Gastrocnemius medialis (tissue), 4 donors: ENCODE measurements at regions not wholly inside any gene's neighbourhood (a gene's known extent, or its start where the extent isn't known, plus 50 kb on each side); places are given as distances from the start of the nearest gene placed in this dataset.

ENCODE experiments used
- CTCF ChIP-seq, 5 experiments: fragments of 450-650 bp in 3 of 5; fragments of 200-600 bp in 2 of 5; sonication (generic) in 2 of 5; IDR thresholded peaks in 4 of 5; conservative IDR thresholded peaks in 1 of 5; 1 replicate in 4 of 5; 2 replicates in 1 of 5; pipeline ENCODE4 v1.5.1; 2016 to 2019; ENCODE audit warnings: antibody characterized with exemption in 5 of 5, mild to moderate bottlenecking in 3 of 5, moderate library complexity in 3 of 5
- POLR2A ChIP-seq, 2 donors: fragments of 450-650 bp; IDR thresholded peaks; one replicate each; pipeline ENCODE4 v1.6.1; 2017; ENCODE audit warnings: antibody characterized with exemption in 2 of 2, mild to moderate bottlenecking in 2 of 2, moderate library complexity in 2 of 2

GRCh38 chr21:27653481-27653880 is 686.6 kb upstream of the ADAMTS5 start:
- TF ChIP-seq CTCF (IDR thresholded peaks at IDR 0.05 in 4 of 5, conservative IDR thresholded peaks at IDR 0.05 in 1 of 5) (no peak), POLR2A (IDR thresholded peaks at IDR 0.05) (no peak)
